ENCODE measurements at regions not wholly inside any gene's neighbourhood (a gene's known extent, or its start where the extent isn't known, plus 50 kb on each side); places are given as distances from the start of the nearest gene placed in this dataset.
"Not testable (repeated sequence)": the region's sequence is repeated elsewhere in the genome, so short reads cannot be mapped to it uniquely, and the experiment has no call there.

- POLR2A ChIA-PET, result no interaction called here
- H3K36me3 Mint-ChIP-seq, result no peaks in the 10 kb centered on the region
- no peak for DNase-seq
- CTCF ChIA-PET, result no interaction called here
- H3K4me3 Mint-ChIP-seq, result no peak overlapping the region
- H3K27me3 Mint-ChIP-seq, result no peaks in the 10 kb centered on the region
- H3K9me3 Mint-ChIP-seq, result no peaks in the 10 kb centered on the region
- H3K27ac Mint-ChIP-seq, result no peak overlapping the region
- intact Hi-C loops (cut with micrococcal nuclease), result no loop called here
- H3K4me1 Mint-ChIP-seq (ENCODE audit: low read depth), result no peaks in the 10 kb centered on the region
These were observed 289.7 kb upstream of the ANXA10 start for GRCh38 chr4:167802463-167803212.

GRCh38 chr4:167811958-167812357 lies 280.4 kb upstream of the ANXA10 start:
- no peak overlapping the region for H3K4me3 Mint-ChIP-seq
- no peaks in the 10 kb centered on the region for H3K27me3 Mint-ChIP-seq
- CTCF ChIA-PET, result no interaction called here
- H3K27ac Mint-ChIP-seq, result no peak overlapping the region
- H3K9me3 Mint-ChIP-seq, result peaks cover 20% of the 10 kb centered on the region
- no peak for DNase-seq
- no peaks in the 10 kb centered on the region for H3K4me1 Mint-ChIP-seq (ENCODE audit: low read depth)
- intact Hi-C loops (cut with micrococcal nuclease), result no loop called here
- POLR2A ChIA-PET, result no interaction called here
- no peaks in the 10 kb centered on the region for H3K36me3 Mint-ChIP-seq

- POLR2A ChIA-PET, result no interaction called here
- Mint-ChIP-seq H3K4me3 (no peak overlapping the region), H3K9me3 (peaks cover 5% of the 10 kb centered on the region), H3K27ac (no peak overlapping the region), H3K36me3 (no peaks in the 10 kb centered on the region), H3K4me1 (ENCODE audit: low read depth) (no peaks in the 10 kb centered on the region), H3K27me3 (no peaks in the 10 kb centered on the region)
- CTCF ChIA-PET, result no interaction called here
- intact Hi-C loops (cut with micrococcal nuclease), result no loop called here
- DNase-seq, result no peak
These were observed 266.1 kb upstream of the ANXA10 start for GRCh38 chr4:167826281-167826680.

GRCh38 chr4:167831855-167832254 lies 260.5 kb upstream of the ANXA10 start:
- CTCF ChIA-PET, result no interaction called here
- H3K9me3 Mint-ChIP-seq, result peaks cover 4% of the 10 kb centered on the region
- H3K4me3 Mint-ChIP-seq, result no peak overlapping the region
- intact Hi-C loops (cut with micrococcal nuclease), result no loop called here
- no peaks in the 10 kb centered on the region for H3K36me3 Mint-ChIP-seq
- no peaks in the 10 kb centered on the region for H3K27me3 Mint-ChIP-seq
- DNase-seq, result no peak
- no peak overlapping the region for H3K27ac Mint-ChIP-seq
- POLR2A ChIA-PET, result no interaction called here
- H3K4me1 Mint-ChIP-seq (ENCODE audit: low read depth), result no peaks in the 10 kb centered on the region

- peaks cover 3% of the 10 kb centered on the region for H3K9me3 Mint-ChIP-seq
- H3K36me3 Mint-ChIP-seq, result no peaks in the 10 kb centered on the region
- intact Hi-C loops (cut with micrococcal nuclease), result no loop called here
- no peak overlapping the region for H3K27ac Mint-ChIP-seq
- ChIA-PET CTCF (no interaction called here), POLR2A (no interaction called here)
- H3K4me1 Mint-ChIP-seq (ENCODE audit: low read depth), result no peaks in the 10 kb centered on the region
- DNase-seq, result no peak
- H3K4me3 Mint-ChIP-seq, result no peak overlapping the region
- H3K27me3 Mint-ChIP-seq, result no peaks in the 10 kb centered on the region
These were observed 253.7 kb upstream of the ANXA10 start for GRCh38 chr4:167838686-167839085.

GRCh38 chr4:167842487-167842886 lies 249.8 kb upstream of the ANXA10 start:
- H3K36me3 Mint-ChIP-seq, result no peaks in the 10 kb centered on the region
- POLR2A ChIA-PET, result no interaction called here
- intact Hi-C loops (cut with micrococcal nuclease), result no loop called here
- H3K4me3 Mint-ChIP-seq, result no peak overlapping the region
- peaks cover 3% of the 10 kb centered on the region for H3K9me3 Mint-ChIP-seq
- H3K27me3 Mint-ChIP-seq, result no peaks in the 10 kb centered on the region
- no peak for DNase-seq
- H3K4me1 Mint-ChIP-seq (ENCODE audit: low read depth), result no peaks in the 10 kb centered on the region
- H3K27ac Mint-ChIP-seq, result no peak overlapping the region
- CTCF ChIA-PET, result no interaction called here

- ChIA-PET CTCF (no interaction called here), POLR2A (no interaction called here)
- no peak overlapping the region for H3K4me3 Mint-ChIP-seq
- H3K27ac Mint-ChIP-seq, result no peak overlapping the region
- H3K9me3 Mint-ChIP-seq, result peaks cover 2% of the 10 kb centered on the region
- H3K27me3 Mint-ChIP-seq, result no peaks in the 10 kb centered on the region
- H3K36me3 Mint-ChIP-seq, result no peaks in the 10 kb centered on the region
- DNase-seq, result no peak
- H3K4me1 Mint-ChIP-seq (ENCODE audit: low read depth), result no peaks in the 10 kb centered on the region
- intact Hi-C loops (cut with micrococcal nuclease), result no loop called here
These were observed 237.5 kb upstream of the ANXA10 start for GRCh38 chr4:167854881-167855280.

GRCh38 chr4:167858127-167858526 lies 234.2 kb upstream of the ANXA10 start:
- intact Hi-C loops (cut with micrococcal nuclease); H3K36me3 Mint-ChIP-seq; H3K4me3 Mint-ChIP-seq; H3K27ac Mint-ChIP-seq; POLR2A ChIA-PET; H3K27me3 Mint-ChIP-seq; H3K4me1 Mint-ChIP-seq (ENCODE audit: low read depth); DNase-seq; CTCF ChIA-PET; H3K9me3 Mint-ChIP-seq: not testable (repeated sequence)

- no peak for DNase-seq
- no peak overlapping the region for H3K27ac Mint-ChIP-seq
- CTCF ChIA-PET, result no interaction called here
- H3K36me3 Mint-ChIP-seq, result no peaks in the 10 kb centered on the region
- POLR2A ChIA-PET, result no interaction called here
- no peak overlapping the region for H3K4me3 Mint-ChIP-seq
- no peaks in the 10 kb centered on the region for H3K27me3 Mint-ChIP-seq
- H3K4me1 Mint-ChIP-seq (ENCODE audit: low read depth), result no peaks in the 10 kb centered on the region
- peaks cover 2% of the 10 kb centered on the region for H3K9me3 Mint-ChIP-seq
- intact Hi-C loops (cut with micrococcal nuclease), result no loop called here
These were observed 225.1 kb upstream of the ANXA10 start for GRCh38 chr4:167867191-167867590.

GRCh38 chr4:167868163-167868562 lies 224.2 kb upstream of the ANXA10 start:
- Mint-ChIP-seq H3K27ac (no peak overlapping the region), H3K4me1 (ENCODE audit: low read depth) (no peaks in the 10 kb centered on the region), H3K36me3 (no peaks in the 10 kb centered on the region), H3K4me3 (no peak overlapping the region), H3K27me3 (no peaks in the 10 kb centered on the region), H3K9me3 (peaks cover 2% of the 10 kb centered on the region)
- POLR2A ChIA-PET, result no interaction called here
- CTCF ChIA-PET, result no interaction called here
- intact Hi-C loops (cut with micrococcal nuclease), result no loop called here
- DNase-seq, result no peak

- DNase-seq, result no peak
- Mint-ChIP-seq H3K36me3 (no peaks in the 10 kb centered on the region), H3K9me3 (peaks cover 2% of the 10 kb centered on the region), H3K27ac (no peak overlapping the region), H3K4me3 (no peak overlapping the region), H3K27me3 (no peaks in the 10 kb centered on the region), H3K4me1 (ENCODE audit: low read depth) (no peaks in the 10 kb centered on the region)
- ChIA-PET POLR2A (no interaction called here), CTCF (no interaction called here)
- intact Hi-C loops (cut with micrococcal nuclease), result no loop called here
These were observed 218.8 kb upstream of the ANXA10 start for GRCh38 chr4:167873496-167873895.

GRCh38 chr4:167876091-167876490 lies 216.2 kb upstream of the ANXA10 start:
- CTCF ChIA-PET; intact Hi-C loops (cut with micrococcal nuclease); H3K4me1 Mint-ChIP-seq (ENCODE audit: low read depth); POLR2A ChIA-PET; H3K27me3 Mint-ChIP-seq; H3K4me3 Mint-ChIP-seq; H3K36me3 Mint-ChIP-seq; H3K27ac Mint-ChIP-seq; DNase-seq; H3K9me3 Mint-ChIP-seq: not testable (repeated sequence)

- H3K4me3 Mint-ChIP-seq; POLR2A ChIA-PET; DNase-seq; H3K36me3 Mint-ChIP-seq; H3K27me3 Mint-ChIP-seq; H3K27ac Mint-ChIP-seq; H3K9me3 Mint-ChIP-seq; H3K4me1 Mint-ChIP-seq (ENCODE audit: low read depth); intact Hi-C loops (cut with micrococcal nuclease); CTCF ChIA-PET: not testable (repeated sequence)
These were observed 214.5 kb upstream of the ANXA10 start for GRCh38 chr4:167877826-167878225.

- ChIA-PET POLR2A (no interaction called here), CTCF (no interaction called here)
These were observed 209.1 kb upstream of the ANXA10 start for GRCh38 chr4:167883266-167883665.

More at GRCh38 chr4:167883266-167883665, 209.1 kb upstream of the ANXA10 start:
- Mint-ChIP-seq H3K27me3 (no peaks in the 10 kb centered on the region), H3K27ac (no peak overlapping the region), H3K4me3 (no peak overlapping the region), H3K36me3 (no peaks in the 10 kb centered on the region), H3K4me1 (ENCODE audit: low read depth) (no peaks in the 10 kb centered on the region), H3K9me3 (no peaks in the 10 kb centered on the region)
- no peak for DNase-seq
- intact Hi-C loops (cut with micrococcal nuclease), result no loop called here
